Ishikawa (cell line): ENCODE measurements at regions not wholly inside any gene's neighbourhood (a gene's known extent, or its start where the extent isn't known, plus 50 kb on each side); places are given as distances from the start of the nearest gene placed in this dataset.

Experiments
- CEBPB ChIP-seq: IDR thresholded peaks from 2 replicates; pipeline ENCODE4 v1.6.1; 2012
- CREB1 ChIP-seq: IDR thresholded peaks from 2 replicates; pipeline ENCODE4 v1.6.1; 2012; ENCODE audit warnings: low read depth
- EGR1 ChIP-seq: IDR thresholded peaks from 2 replicates; pipeline ENCODE4 v1.6.1; 2012
- EP300 ChIP-seq: IDR thresholded peaks from 2 replicates; pipeline ENCODE4 v1.6.1; 2012; ENCODE audit warnings: borderline replicate concordance
- FOXM1 ChIP-seq: IDR thresholded peaks from 2 replicates; pipeline ENCODE4 v1.6.1; 2012; ENCODE audit warnings: low read depth, borderline replicate concordance
- MAX ChIP-seq: IDR thresholded peaks from 2 replicates; pipeline ENCODE4 v1.6.1; 2012
- NFIC ChIP-seq: IDR thresholded peaks from 2 replicates; pipeline ENCODE4 v1.6.1; 2012
- RAD21 ChIP-seq: IDR thresholded peaks from 2 replicates; pipeline ENCODE4 v1.6.1; 2012; ENCODE audit warnings: low read depth
- REST ChIP-seq: IDR thresholded peaks from 2 replicates; pipeline ENCODE4 v1.6.1; 2012; ENCODE audit warnings: low read depth, mild to moderate bottlenecking
- TAF1 ChIP-seq: IDR thresholded peaks from 2 replicates; pipeline ENCODE4 v1.6.1; 2012; ENCODE audit warnings: low read depth, mild to moderate bottlenecking
- TCF12 ChIP-seq: IDR thresholded peaks from 2 replicates; pipeline ENCODE4 v1.6.1; 2012; ENCODE audit warnings: low read depth
- TEAD4 ChIP-seq: IDR thresholded peaks from 2 replicates; pipeline ENCODE4 v1.6.1; 2012
- USF1 ChIP-seq: IDR thresholded peaks from 2 replicates; pipeline ENCODE4 v1.6.1; 2012
- YY1 ChIP-seq: IDR thresholded peaks from 2 replicates; pipeline ENCODE4 v1.6.1; 2012; ENCODE audit warnings: low read depth
- ZBTB7A ChIP-seq: IDR thresholded peaks from 2 replicates; pipeline ENCODE4 v1.6.1; 2012; ENCODE audit warnings: low read depth

- TF ChIP-seq TAF1 = no peak
- TF ChIP-seq RAD21 = peak; percentile 24
Observed at GRCh38 chr14:71309756-71310155, 402.5 kb downstream of the PCNX1 start.

- TF ChIP-seq REST = no peak
- no peak for TF ChIP-seq TAF1
- no peak for TF ChIP-seq CEBPB
- no peak for TF ChIP-seq TEAD4
- TF ChIP-seq TCF12 = no peak
- TF ChIP-seq NFIC = no peak
- TF ChIP-seq EP300 = no peak
- no peak for TF ChIP-seq CREB1
- no peak for TF ChIP-seq RAD21
Observed at GRCh38 chr14:71311061-71311460, 403.8 kb downstream of the PCNX1 start.

- TF ChIP-seq EP300 = no peak
- TF ChIP-seq FOXM1 = no peak
- TF ChIP-seq EGR1 = no peak
Observed at GRCh38 chr14:71314717-71315116, 407.5 kb downstream of the PCNX1 start.

GRCh38 chr14:71317385-71318096 lies 410.3 kb downstream of the PCNX1 start:
- no peak for TF ChIP-seq ZBTB7A
- no peak for TF ChIP-seq RAD21
- TF ChIP-seq MAX = no peak
- TF ChIP-seq TEAD4 = no peak
- TF ChIP-seq CEBPB = no peak

- TF ChIP-seq EGR1 (no peak), USF1 (no peak), CREB1 (no peak)
Observed at GRCh38 chr14:71318097-71318459, 410.8 kb downstream of the PCNX1 start.

- no peak for TF ChIP-seq YY1
- TF ChIP-seq TAF1 = no peak
- no peak for TF ChIP-seq TCF12
- TF ChIP-seq USF1 = no peak
- no peak for TF ChIP-seq MAX
- no peak for TF ChIP-seq REST
- TF ChIP-seq TEAD4 = no peak
- no peak for TF ChIP-seq RAD21
Observed at GRCh38 chr14:71319666-71320065, 412.4 kb downstream of the PCNX1 start.

- TF ChIP-seq MAX (peak; percentile 39), TAF1 (peak; percentile 66; the same call in 1 of the 2 replicates), USF1 (no peak), TEAD4 (peak; percentile 54; the same call in 1 of the 2 replicates), EGR1 (peak; percentile 60; the same call in 1 of the 2 replicates), CEBPB (no peak), EP300 (peak; percentile 12; the same call in 1 of the 2 replicates), ZBTB7A (no peak), TCF12 (0 out of 2 replicates have a peak, but pooled peaks have one; percentile 28)
Observed at GRCh38 chr14:71320107-71320733, 413.0 kb downstream of the PCNX1 start, which contains the start of gene SIPA1L1. TSS of gene SIPA1L1 (plus strand) at chr14:71320476.
